ENCODE measurements at regions not wholly inside any gene's neighbourhood (a gene's known extent, or its start where the extent isn't known, plus 50 kb on each side); places are given as distances from the start of the nearest gene placed in this dataset.

GRCh38 chr6:113047932-113048331 lies 700.8 kb downstream of the RFPL4B start:
- TF ChIP-seq CTCF (IDR thresholded peaks at IDR 0.05; ENCODE audit: insufficient read depth, low read depth, low read length) (no peak), EZH2 (IDR thresholded peaks at IDR 0.05; ENCODE audit: insufficient read depth, low read length) (no peak)
